Heart right ventricle (tissue), 16 donors: ENCODE measurements at regions not wholly inside any gene's neighbourhood (a gene's known extent, or its start where the extent isn't known, plus 50 kb on each side); places are given as distances from the start of the nearest gene placed in this dataset.

Experiments
- ATAC-seq, 8 donors: fragments of 200-7000 bp; cut with Tn5 transposase; one replicate each; pipeline ENCODE4 v1.9.1; 2020; ENCODE audit warnings: mild to moderate bottlenecking in 8 of 8, moderate library complexity in 8 of 8, moderate number of reproducible peaks in 1 of 8
- DNase-seq, 2 donors: peaks; one replicate each; pipeline ENCODE4 v3.0.0-alpha.2; 2020
- H3K27ac ChIP-seq, 10 donors: fragments of 200-600 bp; sonication (generic) in 2 of 10; one replicate each; pipeline versions ENCODE4 v1.5.0 to v1.8.0; 2020 to 2022; ENCODE audit warnings: mild to moderate bottlenecking in 3 of 10
- H3K27me3 ChIP-seq, 7 donors: fragments of 200-600 bp; one replicate each; pipeline ENCODE4 v1.8.0; 2021 to 2022; ENCODE audit warnings: mild to moderate bottlenecking in 2 of 7
- H3K36me3 ChIP-seq, 9 donors: fragments of 200-600 bp; sonication (generic) in 1 of 9; one replicate each; pipeline versions ENCODE4 v1.5.0 to v1.8.0; 2020 to 2022; ENCODE audit warnings: mild to moderate bottlenecking in 2 of 9
- H3K4me1 ChIP-seq, 9 donors: fragments of 200-600 bp; sonication (generic) in 1 of 9; one replicate each; pipeline versions ENCODE4 v1.5.0 to v1.8.0; 2020 to 2022; ENCODE audit warnings: mild to moderate bottlenecking in 4 of 9
- H3K4me3 ChIP-seq, 10 donors: fragments of 200-600 bp; sonication (generic) in 2 of 10; one replicate each; pipeline versions ENCODE4 v1.5.0 to v1.8.0; 2020 to 2022; ENCODE audit warnings: mild to moderate bottlenecking in 7 of 10, moderate library complexity in 2 of 10
- H3K9me3 ChIP-seq, 11 donors: fragments of 200-600 bp in 10 of 11; sonication (generic) in 2 of 11; one replicate each; pipeline versions ENCODE4 v1.5.0 to v1.8.0; 2013 to 2022; ENCODE audit warnings: mild to moderate bottlenecking in 2 of 11, control low read depth in 1 of 11, moderate library complexity in 1 of 11
- CTCF ChIP-seq, 9 donors: fragments of 200-600 bp; sonication (generic) in 2 of 9; IDR thresholded peaks; one replicate each; pipeline versions ENCODE4 v1.5.0 to v1.8.0; 2021 to 2022; ENCODE audit warnings: antibody characterized with exemption in 9 of 9, mild to moderate bottlenecking in 5 of 9, moderate library complexity in 1 of 9
- WGBS, 2 donors: extraction: QIAGEN DNeasy Blood & Tissue Kit; methylation state at CpG; one replicate each; pipeline ENCODE4 v1.1.7; 2013; ENCODE audit warnings: inconsistent platforms in 1 of 2; 5-methylcytosine and 5-hydroxymethylcytosine counted together
- intact Hi-C, 10 donors: fragments of 100-400 bp; cut with DNase I; formaldehyde crosslinking; loops; one replicate each; pipeline versions ENCODE4 v1.11.1 to v1.14.2; 2022
- donor health status: Arrhythmogenic right ventricular cardiomyopathy.
- donor health status: ischemic (EF 13 %, LVEDD 7.1; RV severe dilation, severe dysfunction).
- donor health status: healthy with polysubstance abuse.
- donor health status: DM: no; HTN: yes; CAD: no.
- donor health status: DM: no; HTN: no; CAD: no.
- donor health status: ischemic (EF 25% LVEDD 6.9; RV normal size, moderate dysfunction).
- donor health status: ischemic (EF 25% LVEDD 5.7; RV mildly dilated, moderate dysfunction).
- donor health status: healthy.
- donor health status: DM: yes; HTN: yes; CAD: no.
- donor health status: Ischemic cardiomyopathy.
- donor health status: ischemic (EF 35%, LVEDD 5.7; RV mildly dilated, moderate dysfunction).
- donor health status: nonischemic (EF 11% LVEDD 7.7; RV severe dilation, severe dysfunction).
- donor health status: DM: yes; HTN: yes; CAD: no.
- donor health status: PGD.
- donor health status: ischemic (EF 29% LVEDD 5.4; RV normal size, mild dysfunction).
- donor health status: nonischemic (EF 23%, LVEDD 6.1; RV moderate dilation, normal function).

GRCh38 chr5:30849931-30850710, 343.4 kb upstream of the CDH6 start:
- Histone ChIP-seq H3K4me1 (no peaks in the 10 kb centered on the region), H3K27me3 (no peaks in the 10 kb centered on the region), H3K9me3 (no peaks in the 10 kb centered on the region), H3K4me3 (no peak overlapping the region), H3K27ac (no peak overlapping the region), H3K36me3 (no peaks in the 10 kb centered on the region)
- no peak for ATAC-seq
- intact Hi-C loops, result no loop called here
- WGBS, 2 donors, result 60 to 69% methylated on average over 6 of the region's 6 CpGs
- DNase-seq, result no peak
- no peak for TF ChIP-seq CTCF (IDR thresholded peaks at IDR 0.05)

- ATAC-seq (no peak), DNase-seq (no peak)
- intact Hi-C loops, result no loop called here
Measured at GRCh38 chr5:30846171-30846570, 347.3 kb upstream of the CDH6 start.

GRCh38 chr5:30845194-30845593, 348.3 kb upstream of the CDH6 start:
- H3K27ac ChIP-seq, result no peak overlapping the region
- peaks cover 0 to 10% (median 9%) of the 10 kb centered on the region in 9 donors for H3K4me1 ChIP-seq
- no peak for TF ChIP-seq CTCF (IDR thresholded peaks at IDR 0.05)
- ATAC-seq (no peak), DNase-seq (no peak)
- H3K4me3 ChIP-seq, result no peak overlapping the region
- H3K9me3 ChIP-seq, result no peaks in the 10 kb centered on the region
- no peaks in the 10 kb centered on the region for H3K27me3 ChIP-seq
- 44 to 46% methylated on average over 2 of the region's 2 CpGs for WGBS, 2 donors
- no peaks in the 10 kb centered on the region for H3K36me3 ChIP-seq
- intact Hi-C loops, result no loop called here

More at GRCh38 chr5:30846171-30846570, 347.3 kb upstream of the CDH6 start:
- no peaks in the 10 kb centered on the region for H3K27me3 ChIP-seq
- TF ChIP-seq CTCF (IDR thresholded peaks at IDR 0.05), result no peak
- no peaks in the 10 kb centered on the region for H3K36me3 ChIP-seq
- no peaks in the 10 kb centered on the region for H3K9me3 ChIP-seq
- H3K4me1 ChIP-seq, result peaks cover 0 to 6% (median 0%) of the 10 kb centered on the region in 9 donors
- H3K27ac ChIP-seq, result no peak overlapping the region
- H3K4me3 ChIP-seq, result no peak overlapping the region

GRCh38 chr5:30843541-30843940, 349.9 kb upstream of the CDH6 start:
- WGBS, 2 donors, result 57 to 68% methylated on average over 5 of the region's 5 CpGs
- intact Hi-C loops, result no loop called here
- Histone ChIP-seq H3K9me3 (no peaks in the 10 kb centered on the region), H3K36me3 (no peaks in the 10 kb centered on the region), H3K4me1 (peaks cover 0 to 23% (median 9%) of the 10 kb centered on the region in 9 donors), H3K27ac (no peak overlapping the region), H3K27me3 (no peaks in the 10 kb centered on the region), H3K4me3 (no peak overlapping the region)
- ATAC-seq (no peak), DNase-seq (no peak)
- no peak for TF ChIP-seq CTCF (IDR thresholded peaks at IDR 0.05)
